ENCODE measurements at regions not wholly inside any gene's neighbourhood (a gene's known extent, or its start where the extent isn't known, plus 50 kb on each side); places are given as distances from the start of the nearest gene placed in this dataset.
A peak's percentile ranks its signal among the peaks of the same experiment; 100 is the strongest.

GRCh38 chr20:63082308-63082938 lies 75.7 kb upstream of the BHLHE23 start (continued):
- TF ChIP-seq, protein P1, sequence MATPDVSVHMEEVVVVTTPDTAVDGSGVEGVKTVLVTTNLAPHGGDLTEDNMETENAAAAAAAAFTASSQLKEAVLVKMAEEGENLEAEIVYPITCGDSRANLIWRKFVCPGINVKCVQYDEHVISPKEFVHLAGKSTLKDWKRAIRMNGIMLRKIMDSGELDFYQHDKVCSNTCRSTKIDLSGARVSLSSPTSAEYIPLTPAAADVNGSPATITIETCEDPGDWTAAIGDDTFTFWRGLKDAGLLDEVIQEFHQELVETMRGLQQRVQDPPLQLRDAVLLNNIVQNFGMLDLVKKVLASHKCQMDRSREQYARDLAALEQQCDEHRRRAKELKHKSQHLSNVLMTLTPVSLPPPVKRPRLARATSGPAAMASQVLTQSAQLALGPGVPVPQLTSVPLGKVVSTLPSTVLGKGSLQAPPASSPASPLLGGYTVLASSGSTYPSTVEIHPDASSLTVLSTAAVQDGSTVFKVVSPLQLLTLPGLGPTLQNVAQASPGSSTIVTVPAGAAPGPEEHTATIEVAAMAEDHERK (CRISPR knock-in tag; IDR thresholded peaks at IDR 0.05; ENCODE audit: low read depth), result no peak
- TF ChIP-seq PPARG (CRISPR knock-in tag; conservative IDR thresholded peaks at IDR 0.05) (peak; percentile 63; the same call in 1 of the 2 replicates), EHMT2 (IDR thresholded peaks at IDR 0.05; ENCODE audit: borderline replicate concordance, low read depth, low read length) (peak; percentile 100), ZNF441 (CRISPR knock-in tag; IDR thresholded peaks at IDR 0.05; ENCODE audit: borderline replicate concordance) (peak; percentile 93), ZNF513 (CRISPR knock-in tag; conservative IDR thresholded peaks at IDR 0.05) (no peak), ZSCAN29 (CRISPR knock-in tag; conservative IDR thresholded peaks at IDR 0.05) (no peak), ZBTB3 (CRISPR knock-in tag; IDR thresholded peaks at IDR 0.05; ENCODE audit: borderline replicate concordance, low read depth) (0 out of 2 replicates have a peak, but pooled peaks have one; percentile 84), ZNF510 (CRISPR knock-in tag; IDR thresholded peaks at IDR 0.05; ENCODE audit: low read depth) (peak; percentile 86), NR1H2 (CRISPR knock-in tag; IDR thresholded peaks at IDR 0.05; ENCODE audit: borderline replicate concordance, low read depth) (peak; percentile 79; the same call in 1 of the 2 replicates), ZNF564 (CRISPR knock-in tag; IDR thresholded peaks at IDR 0.05) (peak; percentile 80; the same call in 1 of the 2 replicates), ZNF7 (CRISPR knock-in tag; IDR thresholded peaks at IDR 0.05) (no peak; the same call in 1 of the 2 replicates), SATB2 (CRISPR knock-in tag; IDR thresholded peaks at IDR 0.05) (peak; percentile 77; the same call in 1 of the 2 replicates), KDM3A (CRISPR knock-in tag; IDR thresholded peaks at IDR 0.05; ENCODE audit: low read depth) (no peak), ZNF883 (CRISPR knock-in tag; IDR thresholded peaks at IDR 0.05; ENCODE audit: not compliant biosample characterization) (peak; percentile 98), AHDC1 (CRISPR knock-in tag; IDR thresholded peaks at IDR 0.05; ENCODE audit: borderline replicate concordance) (no peak), ZBTB10 (CRISPR knock-in tag; IDR thresholded peaks at IDR 0.05; ENCODE audit: borderline replicate concordance) (no peak)
- TF ChIP-seq, protein P2, sequence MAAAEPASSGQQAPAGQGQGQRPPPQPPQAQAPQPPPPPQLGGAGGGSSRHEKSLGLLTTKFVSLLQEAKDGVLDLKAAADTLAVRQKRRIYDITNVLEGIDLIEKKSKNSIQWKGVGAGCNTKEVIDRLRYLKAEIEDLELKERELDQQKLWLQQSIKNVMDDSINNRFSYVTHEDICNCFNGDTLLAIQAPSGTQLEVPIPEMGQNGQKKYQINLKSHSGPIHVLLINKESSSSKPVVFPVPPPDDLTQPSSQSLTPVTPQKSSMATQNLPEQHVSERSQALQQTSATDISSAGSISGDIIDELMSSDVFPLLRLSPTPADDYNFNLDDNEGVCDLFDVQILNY (CRISPR knock-in tag; conservative IDR thresholded peaks at IDR 0.05), result peak; percentile 79

All from HepG2 (cell line).